ENCODE measurements at regions not wholly inside any gene's neighbourhood (a gene's known extent, or its start where the extent isn't known, plus 50 kb on each side); places are given as distances from the start of the nearest gene placed in this dataset.

- TF ChIP-seq CTCF (optimal IDR thresholded peaks at IDR 0.05 in 1 of 3, IDR thresholded peaks at IDR 0.05 in 1 of 3, conservative IDR thresholded peaks at IDR 0.05 in 1 of 3; ENCODE audit: extremely low read depth in 1 of 3, insufficient read depth in 2 of 3, low read length in 3 of 3), result no peak
- no peak for TF ChIP-seq EZH2 (IDR thresholded peaks at IDR 0.05; ENCODE audit: low read length)
These were observed 87.4 kb upstream of the SHISAL1 start for GRCh38 chr22:44399906-44400762.
